WTC11 (cell line): ENCODE measurements at regions not wholly inside any gene's neighbourhood (a gene's known extent, or its start where the extent isn't known, plus 50 kb on each side); places are given as distances from the start of the nearest gene placed in this dataset.
A peak's percentile ranks its signal among the peaks of the same experiment; 100 is the strongest.

Source experiments
- ATAC-seq: fragments of 200-7000 bp; cut with Tn5 transposase; 2 replicates; pipeline ENCODE4 v1.10.0; 2021; ENCODE audit warnings: mild to moderate bottlenecking, moderate library complexity
- CTCF ChIA-PET: fragments of 300-600 bp; sonication (Branson Sonifier 250); formaldehyde crosslinking; loops from one replicate; lab custom pipeline; 2021; ENCODE audit warnings: antibody characterized with exemption; lab: Charles Lee
- POLR2A ChIA-PET: fragments of 350-600 bp; sonication (Branson Sonifier 250); formaldehyde crosslinking; loops from one replicate; lab custom pipeline; 2021; ENCODE audit warnings: antibody characterized with exemption; lab: Charles Lee
- DNase-seq: peaks from one replicate; pipeline ENCODE4 v3.0.0; 2021; ENCODE audit warnings: low spot score
- H3K27ac Mint-ChIP-seq: 2 replicates; pipeline ENCODE4 v1.8.0; 2021; ENCODE audit warnings: mixed read lengths
- H3K27me3 Mint-ChIP-seq: 2 replicates; pipeline ENCODE4 v1.8.0; 2021; ENCODE audit warnings: low read depth, mild to moderate bottlenecking, moderate library complexity, mixed read lengths
- H3K36me3 Mint-ChIP-seq: 2 replicates; pipeline ENCODE4 v1.8.0; 2021; ENCODE audit warnings: mixed read lengths
- H3K4me1 Mint-ChIP-seq: 2 replicates; pipeline ENCODE4 v1.8.0; 2022; ENCODE audit warnings: mixed read lengths
- H3K4me3 Mint-ChIP-seq: 2 replicates; pipeline ENCODE4 v1.8.0; 2021; ENCODE audit warnings: mild to moderate bottlenecking, moderate library complexity, mixed read lengths
- H3K9me3 Mint-ChIP-seq: 2 replicates; pipeline ENCODE4 v1.8.0; 2021; ENCODE audit warnings: mixed read lengths
- CREM ChIP-seq: sonication (generic); formaldehyde crosslinking; IDR thresholded peaks from 2 replicates; pipeline ENCODE4 v1.8.1; 2022; ENCODE audit warnings: mild to moderate bottlenecking, missing genetic modification reagents, moderate library complexity
- FOXK1 ChIP-seq: sonication (generic); formaldehyde crosslinking; IDR thresholded peaks from 2 replicates; pipeline ENCODE4 v1.8.0; 2022; ENCODE audit warnings: mild to moderate bottlenecking, moderate library complexity, missing genetic modification reagents
- NFYB ChIP-seq: sonication (generic); formaldehyde crosslinking; conservative IDR thresholded peaks from 2 replicates; pipeline ENCODE4 v1.8.0; 2022; ENCODE audit warnings: low read depth, missing genetic modification reagents
- RORB ChIP-seq: fragments of 250-450 bp; sonication (Bioruptor Pico); IDR thresholded peaks from 2 replicates; pipeline ENCODE4 v1.9.0; 2021; ENCODE audit warnings: mild to moderate bottlenecking
- ZBTB21 ChIP-seq: sonication (generic); formaldehyde crosslinking; IDR thresholded peaks from 2 replicates; pipeline ENCODE4 v1.8.1; 2023; ENCODE audit warnings: mild to moderate bottlenecking, missing genetic modification reagents, borderline replicate concordance
- ZNF263 ChIP-seq: sonication (generic); formaldehyde crosslinking; IDR thresholded peaks from 2 replicates; pipeline ENCODE4 v1.8.1; 2022; ENCODE audit warnings: low read depth, mild to moderate bottlenecking, moderate library complexity, missing genetic modification reagents
- ZNF423 ChIP-seq: fragments of 250-450 bp; sonication (Bioruptor Pico); IDR thresholded peaks from 2 replicates; pipeline ENCODE4 v2.1.2; 2022; ENCODE audit warnings: mild to moderate bottlenecking, moderate library complexity
- TF ChIP-seq, protein P1 (sequence below): sonication (generic); formaldehyde crosslinking; IDR thresholded peaks from 2 replicates; pipeline ENCODE4 v1.8.1; 2022; ENCODE audit warnings: mild to moderate bottlenecking, missing genetic modification reagents, moderate library complexity, borderline replicate concordance
- TF ChIP-seq, protein P2 (sequence below): sonication (generic); formaldehyde crosslinking; IDR thresholded peaks from 2 replicates; pipeline ENCODE4 v1.8.0; 2022; ENCODE audit warnings: mild to moderate bottlenecking, missing genetic modification reagents
- TF ChIP-seq, protein P3 (sequence below): fragments of 250-450 bp; sonication (Bioruptor Pico); IDR thresholded peaks from 2 replicates; pipeline ENCODE4 v1.9.0; 2021; ENCODE audit warnings: mild to moderate bottlenecking
- TF ChIP-seq, protein P4 (sequence below): fragments of 200-600 bp; IDR thresholded peaks from 2 replicates; pipeline ENCODE4 v1.8.0; 2022; ENCODE audit warnings: antibody characterized with exemption
- TF ChIP-seq, protein P5 (sequence below): sonication (generic); formaldehyde crosslinking; IDR thresholded peaks from 2 replicates; pipeline ENCODE4 v1.8.0; 2023; ENCODE audit warnings: mild to moderate bottlenecking, missing genetic modification reagents
- TF ChIP-seq, protein P6 (sequence below): sonication (generic); formaldehyde crosslinking; IDR thresholded peaks from 2 replicates; pipeline ENCODE4 v1.8.1; 2022; ENCODE audit warnings: mild to moderate bottlenecking, moderate library complexity, missing genetic modification reagents
- TF ChIP-seq, protein P7 (sequence below): sonication (generic); formaldehyde crosslinking; IDR thresholded peaks from 2 replicates; pipeline ENCODE4 v1.8.1; 2022; ENCODE audit warnings: missing genetic modification reagents, borderline replicate concordance

DNA sequence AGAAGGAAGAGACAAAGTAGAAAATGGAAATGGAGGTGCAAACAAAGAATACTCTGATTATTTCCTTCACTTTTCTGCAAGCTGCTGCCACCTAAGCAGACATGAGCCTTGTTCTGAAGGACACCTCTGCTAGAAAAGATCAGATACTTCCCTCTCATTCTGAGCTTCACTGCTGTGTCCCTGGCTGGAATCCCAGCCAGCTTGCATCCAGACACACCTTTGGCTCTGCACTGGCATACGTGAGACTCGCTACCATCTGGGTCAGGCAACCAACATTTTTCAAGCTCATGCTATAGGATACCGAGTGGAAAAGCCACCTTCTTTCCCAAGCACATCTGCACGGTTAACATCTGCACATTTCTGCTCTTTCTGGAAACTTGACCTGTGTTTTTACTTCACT lies 166.7 kb upstream of the SUCLG2 start (continued):
- TF ChIP-seq, protein P1, sequence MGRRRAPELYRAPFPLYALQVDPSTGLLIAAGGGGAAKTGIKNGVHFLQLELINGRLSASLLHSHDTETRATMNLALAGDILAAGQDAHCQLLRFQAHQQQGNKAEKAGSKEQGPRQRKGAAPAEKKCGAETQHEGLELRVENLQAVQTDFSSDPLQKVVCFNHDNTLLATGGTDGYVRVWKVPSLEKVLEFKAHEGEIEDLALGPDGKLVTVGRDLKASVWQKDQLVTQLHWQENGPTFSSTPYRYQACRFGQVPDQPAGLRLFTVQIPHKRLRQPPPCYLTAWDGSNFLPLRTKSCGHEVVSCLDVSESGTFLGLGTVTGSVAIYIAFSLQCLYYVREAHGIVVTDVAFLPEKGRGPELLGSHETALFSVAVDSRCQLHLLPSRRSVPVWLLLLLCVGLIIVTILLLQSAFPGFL (CRISPR knock-in tag), result no peak
- TF ChIP-seq CREM (CRISPR knock-in tag) (no peak), ZNF423 (CRISPR knock-in tag) (no peak)
- TF ChIP-seq, protein P2, sequence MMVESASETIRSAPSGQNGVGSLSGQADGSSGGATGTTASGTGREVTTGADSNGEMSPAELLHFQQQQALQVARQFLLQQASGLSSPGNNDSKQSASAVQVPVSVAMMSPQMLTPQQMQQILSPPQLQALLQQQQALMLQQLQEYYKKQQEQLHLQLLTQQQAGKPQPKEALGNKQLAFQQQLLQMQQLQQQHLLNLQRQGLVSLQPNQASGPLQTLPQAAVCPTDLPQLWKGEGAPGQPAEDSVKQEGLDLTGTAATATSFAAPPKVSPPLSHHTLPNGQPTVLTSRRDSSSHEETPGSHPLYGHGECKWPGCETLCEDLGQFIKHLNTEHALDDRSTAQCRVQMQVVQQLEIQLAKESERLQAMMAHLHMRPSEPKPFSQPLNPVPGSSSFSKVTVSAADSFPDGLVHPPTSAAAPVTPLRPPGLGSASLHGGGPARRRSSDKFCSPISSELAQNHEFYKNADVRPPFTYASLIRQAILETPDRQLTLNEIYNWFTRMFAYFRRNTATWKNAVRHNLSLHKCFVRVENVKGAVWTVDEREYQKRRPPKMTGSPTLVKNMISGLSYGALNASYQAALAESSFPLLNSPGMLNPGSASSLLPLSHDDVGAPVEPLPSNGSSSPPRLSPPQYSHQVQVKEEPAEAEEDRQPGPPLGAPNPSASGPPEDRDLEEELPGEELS (CRISPR knock-in tag), result no peak

DNA sequence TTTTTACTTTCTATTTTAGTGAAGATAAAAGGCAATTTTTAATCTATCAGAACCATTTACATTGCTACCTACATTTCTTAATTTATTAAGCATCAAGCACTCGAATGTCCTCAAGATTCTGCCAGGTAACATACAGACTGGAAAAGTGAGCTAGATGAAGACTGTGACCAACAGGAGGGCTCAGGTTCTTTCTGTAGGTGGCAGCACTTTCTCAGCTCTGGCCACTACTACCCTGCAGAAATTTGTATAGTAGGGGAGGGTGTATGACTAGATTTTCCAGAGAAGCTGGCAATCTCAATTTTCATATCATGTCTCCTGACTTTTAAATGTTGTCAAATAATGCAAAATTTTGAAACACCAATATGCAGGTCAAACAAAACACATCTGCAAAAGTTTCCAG lies 165.0 kb upstream of the SUCLG2 start:
- peaks cover 6% of the 10 kb centered on the region for H3K4me1 Mint-ChIP-seq
- ChIA-PET POLR2A (no interaction called here), CTCF (interaction anchor here (0.6 to 1.4 kb wide), 30 partner anchors 12 to 1074 kb away, joined by 3 to 6 read pairs (median 4); no protein-coding TSS in a partner anchor)
- no peak overlapping the region for H3K4me3 Mint-ChIP-seq
- H3K27me3 Mint-ChIP-seq, result no peaks in the 10 kb centered on the region
- H3K9me3 Mint-ChIP-seq, result no peaks in the 10 kb centered on the region
- TF ChIP-seq, protein P3, sequence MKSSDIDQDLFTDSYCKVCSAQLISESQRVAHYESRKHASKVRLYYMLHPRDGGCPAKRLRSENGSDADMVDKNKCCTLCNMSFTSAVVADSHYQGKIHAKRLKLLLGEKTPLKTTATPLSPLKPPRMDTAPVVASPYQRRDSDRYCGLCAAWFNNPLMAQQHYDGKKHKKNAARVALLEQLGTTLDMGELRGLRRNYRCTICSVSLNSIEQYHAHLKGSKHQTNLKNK, result no peak
- TF ChIP-seq, protein P4, sequence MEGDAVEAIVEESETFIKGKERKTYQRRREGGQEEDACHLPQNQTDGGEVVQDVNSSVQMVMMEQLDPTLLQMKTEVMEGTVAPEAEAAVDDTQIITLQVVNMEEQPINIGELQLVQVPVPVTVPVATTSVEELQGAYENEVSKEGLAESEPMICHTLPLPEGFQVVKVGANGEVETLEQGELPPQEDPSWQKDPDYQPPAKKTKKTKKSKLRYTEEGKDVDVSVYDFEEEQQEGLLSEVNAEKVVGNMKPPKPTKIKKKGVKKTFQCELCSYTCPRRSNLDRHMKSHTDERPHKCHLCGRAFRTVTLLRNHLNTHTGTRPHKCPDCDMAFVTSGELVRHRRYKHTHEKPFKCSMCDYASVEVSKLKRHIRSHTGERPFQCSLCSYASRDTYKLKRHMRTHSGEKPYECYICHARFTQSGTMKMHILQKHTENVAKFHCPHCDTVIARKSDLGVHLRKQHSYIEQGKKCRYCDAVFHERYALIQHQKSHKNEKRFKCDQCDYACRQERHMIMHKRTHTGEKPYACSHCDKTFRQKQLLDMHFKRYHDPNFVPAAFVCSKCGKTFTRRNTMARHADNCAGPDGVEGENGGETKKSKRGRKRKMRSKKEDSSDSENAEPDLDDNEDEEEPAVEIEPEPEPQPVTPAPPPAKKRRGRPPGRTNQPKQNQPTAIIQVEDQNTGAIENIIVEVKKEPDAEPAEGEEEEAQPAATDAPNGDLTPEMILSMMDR, result 0 out of 2 replicates have a peak, but pooled peaks have one; percentile 14
- TF ChIP-seq FOXK1 (CRISPR knock-in tag), result no peak
- no peak for DNase-seq
- H3K36me3 Mint-ChIP-seq, result no peaks in the 10 kb centered on the region
- peak; percentile 95 for ATAC-seq
- H3K27ac Mint-ChIP-seq, result no peak overlapping the region

DNA sequence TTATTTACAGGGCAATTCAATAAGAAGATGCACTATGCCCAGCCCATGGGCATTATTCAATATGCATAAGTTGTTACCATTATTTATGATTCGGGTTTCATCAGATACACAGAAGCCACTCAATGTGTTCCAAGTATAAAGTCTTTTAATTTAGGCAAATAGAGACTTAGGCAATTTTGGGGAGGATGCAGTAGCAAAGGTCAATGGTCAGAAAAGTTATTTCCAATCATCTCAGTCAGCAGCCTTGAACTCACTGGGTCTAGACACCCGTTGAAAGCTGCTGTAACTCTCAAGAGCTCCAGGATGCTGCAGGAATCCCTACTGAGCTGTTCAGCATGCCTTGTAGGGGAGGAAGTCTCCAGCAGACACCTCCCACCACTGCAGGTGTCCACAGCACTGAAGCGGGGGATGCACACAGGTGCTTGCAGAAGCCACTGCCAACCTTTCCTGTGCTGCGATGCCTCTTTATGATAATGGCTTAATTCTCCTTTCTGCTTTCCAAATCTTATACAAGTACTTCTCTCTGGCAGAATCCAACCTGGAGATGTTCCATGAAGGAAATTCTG lies 155.0 kb upstream of the SUCLG2 start:
- TF ChIP-seq, protein P5, sequence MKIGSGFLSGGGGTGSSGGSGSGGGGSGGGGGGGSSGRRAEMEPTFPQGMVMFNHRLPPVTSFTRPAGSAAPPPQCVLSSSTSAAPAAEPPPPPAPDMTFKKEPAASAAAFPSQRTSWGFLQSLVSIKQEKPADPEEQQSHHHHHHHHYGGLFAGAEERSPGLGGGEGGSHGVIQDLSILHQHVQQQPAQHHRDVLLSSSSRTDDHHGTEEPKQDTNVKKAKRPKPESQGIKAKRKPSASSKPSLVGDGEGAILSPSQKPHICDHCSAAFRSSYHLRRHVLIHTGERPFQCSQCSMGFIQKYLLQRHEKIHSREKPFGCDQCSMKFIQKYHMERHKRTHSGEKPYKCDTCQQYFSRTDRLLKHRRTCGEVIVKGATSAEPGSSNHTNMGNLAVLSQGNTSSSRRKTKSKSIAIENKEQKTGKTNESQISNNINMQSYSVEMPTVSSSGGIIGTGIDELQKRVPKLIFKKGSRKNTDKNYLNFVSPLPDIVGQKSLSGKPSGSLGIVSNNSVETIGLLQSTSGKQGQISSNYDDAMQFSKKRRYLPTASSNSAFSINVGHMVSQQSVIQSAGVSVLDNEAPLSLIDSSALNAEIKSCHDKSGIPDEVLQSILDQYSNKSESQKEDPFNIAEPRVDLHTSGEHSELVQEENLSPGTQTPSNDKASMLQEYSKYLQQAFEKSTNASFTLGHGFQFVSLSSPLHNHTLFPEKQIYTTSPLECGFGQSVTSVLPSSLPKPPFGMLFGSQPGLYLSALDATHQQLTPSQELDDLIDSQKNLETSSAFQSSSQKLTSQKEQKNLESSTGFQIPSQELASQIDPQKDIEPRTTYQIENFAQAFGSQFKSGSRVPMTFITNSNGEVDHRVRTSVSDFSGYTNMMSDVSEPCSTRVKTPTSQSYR, result no peak
- no peak for TF ChIP-seq NFYB
- TF ChIP-seq, protein P6, sequence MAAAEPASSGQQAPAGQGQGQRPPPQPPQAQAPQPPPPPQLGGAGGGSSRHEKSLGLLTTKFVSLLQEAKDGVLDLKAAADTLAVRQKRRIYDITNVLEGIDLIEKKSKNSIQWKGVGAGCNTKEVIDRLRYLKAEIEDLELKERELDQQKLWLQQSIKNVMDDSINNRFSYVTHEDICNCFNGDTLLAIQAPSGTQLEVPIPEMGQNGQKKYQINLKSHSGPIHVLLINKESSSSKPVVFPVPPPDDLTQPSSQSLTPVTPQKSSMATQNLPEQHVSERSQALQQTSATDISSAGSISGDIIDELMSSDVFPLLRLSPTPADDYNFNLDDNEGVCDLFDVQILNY (CRISPR knock-in tag), result no peak
- TF ChIP-seq, protein P7, sequence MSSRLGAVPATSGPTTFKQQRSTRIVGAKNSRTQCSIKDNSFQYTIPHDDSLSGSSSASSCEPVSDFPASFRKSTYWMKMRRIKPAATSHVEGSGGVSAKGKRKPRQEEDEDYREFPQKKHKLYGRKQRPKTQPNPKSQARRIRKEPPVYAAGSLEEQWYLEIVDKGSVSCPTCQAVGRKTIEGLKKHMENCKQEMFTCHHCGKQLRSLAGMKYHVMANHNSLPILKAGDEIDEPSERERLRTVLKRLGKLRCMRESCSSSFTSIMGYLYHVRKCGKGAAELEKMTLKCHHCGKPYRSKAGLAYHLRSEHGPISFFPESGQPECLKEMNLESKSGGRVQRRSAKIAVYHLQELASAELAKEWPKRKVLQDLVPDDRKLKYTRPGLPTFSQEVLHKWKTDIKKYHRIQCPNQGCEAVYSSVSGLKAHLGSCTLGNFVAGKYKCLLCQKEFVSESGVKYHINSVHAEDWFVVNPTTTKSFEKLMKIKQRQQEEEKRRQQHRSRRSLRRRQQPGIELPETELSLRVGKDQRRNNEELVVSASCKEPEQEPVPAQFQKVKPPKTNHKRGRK (CRISPR knock-in tag), result no peak
- no peak for TF ChIP-seq ZNF263 (CRISPR knock-in tag)
- no peak for TF ChIP-seq RORB (CRISPR knock-in tag)
- TF ChIP-seq ZNF423 (CRISPR knock-in tag), result peak; percentile 73
- TF ChIP-seq ZBTB21 (CRISPR knock-in tag), result no peak
- CTCF ChIA-PET, result no interaction called here
- no peaks in the 10 kb centered on the region for H3K27me3 Mint-ChIP-seq

More for the DNA sequence above, 155.0 kb upstream of the SUCLG2 start:
- Mint-ChIP-seq H3K4me1 (peaks cover 17% of the 10 kb centered on the region), H3K27ac (no peak overlapping the region), H3K9me3 (no peaks in the 10 kb centered on the region), H3K4me3 (no peak overlapping the region), H3K36me3 (no peaks in the 10 kb centered on the region)
- POLR2A ChIA-PET, result no interaction called here
- DNase-seq, result no peak
- ATAC-seq, result peak; percentile 58
